ENCODE measurements at regions not wholly inside any gene's neighbourhood (a gene's known extent, or its start where the extent isn't known, plus 50 kb on each side); places are given as distances from the start of the nearest gene placed in this dataset.

- TF ChIP-seq CTCF (IDR thresholded peaks at IDR 0.05) (no peak), POLR2A (IDR thresholded peaks at IDR 0.05) (no peak)
Observed at GRCh38 chr4:144363890-144364289, 223.4 kb upstream of the GYPA start.
